Left colon (tissue), 2 donors: ENCODE measurements at regions not wholly inside any gene's neighbourhood (a gene's known extent, or its start where the extent isn't known, plus 50 kb on each side); places are given as distances from the start of the nearest gene placed in this dataset.
"Not testable (repeated sequence)": the region's sequence is repeated elsewhere in the genome, so short reads cannot be mapped to it uniquely, and the experiment has no call there.

Experiments
- ATAC-seq: fragments of 200-7000 bp; cut with Tn5 transposase; one replicate; pipeline ENCODE4 v1.9.1; 2020; ENCODE audit warnings: mild to moderate bottlenecking, moderate library complexity
- DNase-seq, 2 donors: peaks; one replicate each; pipeline ENCODE4 v3.0.0-alpha.2; 2020
- intact Hi-C, 2 donors: fragments of 100-400 bp; cut with DNase I in 1 of 2; cut with micrococcal nuclease in 1 of 2; formaldehyde crosslinking; loops; one replicate each; pipeline versions ENCODE4 v1.11.2 to v1.14.0; 2022; cut with DNase I, micrococcal nuclease
- donor health status: DM: no; HTN: no; CAD: no.
- donor health status: DM: yes; HTN: yes; CAD: no.

GRCh38 chr1:245070836-245071615, 83.8 kb upstream of the KIF26B start:
- no peak for ATAC-seq
- intact Hi-C loops, result no loop called here
- no peak for DNase-seq

- intact Hi-C loops, result no loop called here
- ATAC-seq, result no peak
Observed at GRCh38 chr1:245067257-245067656, 87.5 kb upstream of the KIF26B start.

GRCh38 chr1:245062741-245063305, 92.0 kb upstream of the KIF26B start:
- DNase-seq, result no peak
- no peak for ATAC-seq
- intact Hi-C loops, result no loop called here

More at GRCh38 chr1:245067257-245067656, 87.5 kb upstream of the KIF26B start:
- DNase-seq, result no peak

- ATAC-seq, intact Hi-C loops, DNase-seq: not testable (repeated sequence)
Observed at GRCh38 chr1:245061808-245062207, 93.0 kb upstream of the KIF26B start.

- ATAC-seq (peak; percentile 93), DNase-seq (peak; percentile 87 to 88)
- intact Hi-C loops, result no loop called here
Observed at GRCh38 chr1:245060684-245061374, 94.0 kb upstream of the KIF26B start.

- intact Hi-C loops, result loop anchor here in 1 of 2 donors (10.0 kb wide), 1 partner anchor 455 kb away; no protein-coding TSS in a partner anchor
- no peak for ATAC-seq
- no peak for DNase-seq
Observed at GRCh38 chr1:245059806-245060424, 94.9 kb upstream of the KIF26B start.

- DNase-seq, result no peak
- intact Hi-C loops, result loop anchor here in 1 of 2 donors (10.0 kb wide), 1 partner anchor 454 kb away; no protein-coding TSS in a partner anchor
Observed at GRCh38 chr1:245058882-245059281, 95.9 kb upstream of the KIF26B start.

GRCh38 chr1:245058436-245058835, 96.3 kb upstream of the KIF26B start:
- intact Hi-C loops, result loop anchor here in 1 of 2 donors (10.0 kb wide), 1 partner anchor 454 kb away; no protein-coding TSS in a partner anchor
- no peak for ATAC-seq

More at GRCh38 chr1:245058882-245059281, 95.9 kb upstream of the KIF26B start:
- no peak for ATAC-seq

GRCh38 chr1:245056913-245057312, 97.9 kb upstream of the KIF26B start:
- no peak for DNase-seq
- ATAC-seq, result no peak
- intact Hi-C loops, result loop anchor here in 1 of 2 donors (10.0 kb wide), 1 partner anchor 452 kb away; no protein-coding TSS in a partner anchor

More at GRCh38 chr1:245058436-245058835, 96.3 kb upstream of the KIF26B start:
- DNase-seq, result no peak

- DNase-seq, ATAC-seq: not testable (repeated sequence)
- intact Hi-C loops, result loop anchor here in 1 of 2 donors (10.0 kb wide), 1 partner anchor 451 kb away; no protein-coding TSS in a partner anchor
Observed at GRCh38 chr1:245056296-245056695, 98.5 kb upstream of the KIF26B start.

- ATAC-seq (no peak), DNase-seq (no peak)
- intact Hi-C loops, result loop anchor here in 1 of 2 donors (10.0 kb wide), 1 partner anchor 451 kb away; no protein-coding TSS in a partner anchor
Observed at GRCh38 chr1:245055752-245056151, 99.0 kb upstream of the KIF26B start.

- no peak for ATAC-seq
- DNase-seq, result no peak
- intact Hi-C loops, result loop anchor here in 1 of 2 donors (10.0 kb wide), 1 partner anchor 450 kb away; no protein-coding TSS in a partner anchor
Observed at GRCh38 chr1:245054507-245055270, 100.1 kb upstream of the KIF26B start.

- ATAC-seq (no peak), DNase-seq (no peak)
- intact Hi-C loops, result loop anchor here in 1 of 2 donors (10.0 kb wide), 1 partner anchor 449 kb away; no protein-coding TSS in a partner anchor
Observed at GRCh38 chr1:245054105-245054504, 100.7 kb upstream of the KIF26B start.

GRCh38 chr1:245052258-245052657, 102.5 kb upstream of the KIF26B start:
- ATAC-seq (no peak), DNase-seq (no peak)
- intact Hi-C loops, result loop anchor here in 1 of 2 donors (10.0 kb wide), 1 partner anchor 447 kb away; no protein-coding TSS in a partner anchor

GRCh38 chr1:245051349-245052221, 103.2 kb upstream of the KIF26B start:
- DNase-seq (no peak), ATAC-seq (no peak)
- intact Hi-C loops, result loop anchor here in 1 of 2 donors (10.0 kb wide), 1 partner anchor 447 kb away; no protein-coding TSS in a partner anchor

GRCh38 chr1:245046769-245047168, 108.0 kb upstream of the KIF26B start:
- ATAC-seq (peak; percentile 49), DNase-seq (peak; percentile 14 to 45)
- intact Hi-C loops, result loop anchor here in 1 of 2 donors (10.0 kb wide), 2 partner anchors 242 to 442 kb away; no protein-coding TSS in a partner anchor

GRCh38 chr1:245046315-245046714, 108.5 kb upstream of the KIF26B start:
- intact Hi-C loops, result loop anchor here in 1 of 2 donors (10.0 kb wide), 2 partner anchors 242 to 442 kb away; no protein-coding TSS in a partner anchor
- no peak for DNase-seq
- ATAC-seq, result no peak
